NB4 (cell line): ENCODE measurements at regions not wholly inside any gene's neighbourhood (a gene's known extent, or its start where the extent isn't known, plus 50 kb on each side); places are given as distances from the start of the nearest gene placed in this dataset.

Experiments
- CTCF ChIP-seq: IDR thresholded peaks from one replicate; pipeline ENCODE4 v1.5.1; 2012; ENCODE audit warnings: low read depth, low read length
- MAX ChIP-seq: IDR thresholded peaks from 2 replicates; pipeline ENCODE4 v1.6.1; 2011; ENCODE audit warnings: low read depth, low read length
- MYC ChIP-seq: IDR thresholded peaks from 2 replicates; pipeline ENCODE4 v1.6.1; 2011; ENCODE audit warnings: low read depth, low read length
- POLR2A ChIP-seq: IDR thresholded peaks from 2 replicates; pipeline ENCODE4 v1.6.1; 2011; ENCODE audit warnings: mild to moderate bottlenecking; ENCODE audit not compliant: insufficient read length; ENCODE audit errors: extremely low read depth

GRCh38 chr11:127766734-127767133 is 766.2 kb upstream of the KIRREL3 start:
- TF ChIP-seq POLR2A (no peak), CTCF (no peak), MYC (no peak), MAX (no peak)
